Ovary (tissue), 3 donors: ENCODE measurements at regions not wholly inside any gene's neighbourhood (a gene's known extent, or its start where the extent isn't known, plus 50 kb on each side); places are given as distances from the start of the nearest gene placed in this dataset.

ENCODE experiments used
- CTCF ChIP-seq, 3 donors: fragments of 450-650 bp in 2 of 3; fragments of 200-600 bp in 1 of 3; IDR thresholded peaks; one replicate each; pipeline versions ENCODE4 v1.5.1 to v1.8.0; 2016 to 2022; ENCODE audit warnings: antibody characterized with exemption in 3 of 3, mild to moderate bottlenecking in 1 of 3
- EP300 ChIP-seq: sonication (generic); formaldehyde crosslinking; IDR thresholded peaks from one replicate; pipeline ENCODE4 v1.6.1; 2017; ENCODE audit warnings: antibody characterized with exemption
- POLR2A ChIP-seq: fragments of 450-650 bp; IDR thresholded peaks from one replicate; pipeline ENCODE4 v1.6.1; 2017; ENCODE audit warnings: antibody characterized with exemption, mild to moderate bottlenecking, moderate library complexity
- donor health status: DM: no; HTN: no; CAD: no.

- no peak for TF ChIP-seq CTCF (IDR thresholded peaks at IDR 0.05)
- no peak for TF ChIP-seq POLR2A
- no peak for TF ChIP-seq EP300
These were observed 256.2 kb downstream of the KIF21A start for GRCh38 chr12:39186744-39187143.
